ENCODE measurements at regions not wholly inside any gene's neighbourhood (a gene's known extent, or its start where the extent isn't known, plus 50 kb on each side); places are given as distances from the start of the nearest gene placed in this dataset.

GRCh38 chr21:36542312-36543101 is 62.6 kb upstream of the CLDN14 start:
- Histone ChIP-seq H3K4me3 (ENCODE audit: low read length) (peak overlapping the region; percentile 86), H3K4me2 (ENCODE audit: low read length) (peak overlapping the region; percentile 83), H3K36me3 (replicated peaks; ENCODE audit: low read depth, low read length) (peaks cover 37% of the 10 kb centered on the region), H3K27ac (ENCODE audit: low read length) (peak overlapping the region; percentile 99), H3K27me3 (ENCODE audit: low read depth, low read length) (no peaks in the 10 kb centered on the region), H3K9ac (ENCODE audit: low read length) (peak overlapping the region; percentile 96), H3K79me2 (ENCODE audit: low read length) (peaks cover 42% of the 10 kb centered on the region), H4K20me1 (ENCODE audit: insufficient read depth, low read length) (no peaks in the 10 kb centered on the region), H3K4me1 (ENCODE audit: low read length) (peaks cover 70% of the 10 kb centered on the region), H2AFZ (ENCODE audit: low read depth, low read length) (no peak overlapping the region), H3K9me3 (ENCODE audit: insufficient read depth, low read length) (no peaks in the 10 kb centered on the region)
- peak; percentile 53 for TF ChIP-seq CTCF (IDR thresholded peaks at IDR 0.05; ENCODE audit: low read depth, low read length)
- no peak for TF ChIP-seq EZH2phosphoT487 (IDR thresholded peaks at IDR 0.05; ENCODE audit: low read depth)

- H3K4me1 ChIP-seq (ENCODE audit: low read length): peaks cover 56% of the 10 kb centered on the region
- peak overlapping the region; percentile 73 for H3K9ac ChIP-seq (ENCODE audit: low read length)
- peak overlapping the region; percentile 64 for H3K4me2 ChIP-seq (ENCODE audit: low read length)
- no peak for TF ChIP-seq CTCF (IDR thresholded peaks at IDR 0.05; ENCODE audit: low read depth, low read length)
- TF ChIP-seq EZH2phosphoT487 (IDR thresholded peaks at IDR 0.05; ENCODE audit: low read depth): no peak
- H3K27ac ChIP-seq (ENCODE audit: low read length): peak overlapping the region; percentile 99
- no peaks in the 10 kb centered on the region for H3K27me3 ChIP-seq (ENCODE audit: low read depth, low read length)
- no peaks in the 10 kb centered on the region for H3K9me3 ChIP-seq (ENCODE audit: insufficient read depth, low read length)
- peaks cover 25% of the 10 kb centered on the region for H3K36me3 ChIP-seq (replicated peaks; ENCODE audit: low read depth, low read length)
- no peak overlapping the region for H3K4me3 ChIP-seq (ENCODE audit: low read length)
- peak overlapping the region; percentile 29; the same call in 1 of the 2 replicates for H2AFZ ChIP-seq (ENCODE audit: low read depth, low read length)
- H3K79me2 ChIP-seq (ENCODE audit: low read length): peaks cover 28% of the 10 kb centered on the region
- H4K20me1 ChIP-seq (ENCODE audit: insufficient read depth, low read length): no peaks in the 10 kb centered on the region
Observed at GRCh38 chr21:36543924-36544323, 64.0 kb upstream of the CLDN14 start.

- no peak overlapping the region for H3K9ac ChIP-seq (ENCODE audit: low read length)
- no peaks in the 10 kb centered on the region for H3K9me3 ChIP-seq (ENCODE audit: insufficient read depth, low read length)
- H4K20me1 ChIP-seq (ENCODE audit: insufficient read depth, low read length): no peaks in the 10 kb centered on the region
- H3K27ac ChIP-seq (ENCODE audit: low read length): peak overlapping the region; percentile 99
- H2AFZ ChIP-seq (ENCODE audit: low read depth, low read length): peak overlapping the region; percentile 73; the same call in 1 of the 2 replicates
- H3K27me3 ChIP-seq (ENCODE audit: low read depth, low read length): no peaks in the 10 kb centered on the region
- H3K4me3 ChIP-seq (ENCODE audit: low read length): no peak overlapping the region
- TF ChIP-seq EZH2phosphoT487 (IDR thresholded peaks at IDR 0.05; ENCODE audit: low read depth) (no peak), CTCF (IDR thresholded peaks at IDR 0.05; ENCODE audit: low read depth, low read length) (no peak)
- H3K36me3 ChIP-seq (replicated peaks; ENCODE audit: low read depth, low read length): peaks cover 18% of the 10 kb centered on the region
- H3K79me2 ChIP-seq (ENCODE audit: low read length): peaks cover 21% of the 10 kb centered on the region
- peak overlapping the region; percentile 64 for H3K4me2 ChIP-seq (ENCODE audit: low read length)
- H3K4me1 ChIP-seq (ENCODE audit: low read length): peaks cover 50% of the 10 kb centered on the region
Observed at GRCh38 chr21:36544545-36544944, 64.6 kb upstream of the CLDN14 start.

GRCh38 chr21:36545776-36546511 is 66.0 kb upstream of the CLDN14 start:
- peaks cover 36% of the 10 kb centered on the region for H3K4me1 ChIP-seq (ENCODE audit: low read length)
- H4K20me1 ChIP-seq (ENCODE audit: insufficient read depth, low read length): no peaks in the 10 kb centered on the region
- H3K4me2 ChIP-seq (ENCODE audit: low read length): no peak overlapping the region
- H3K4me3 ChIP-seq (ENCODE audit: low read length): no peak overlapping the region
- H3K36me3 ChIP-seq (replicated peaks; ENCODE audit: low read depth, low read length): peaks cover 8% of the 10 kb centered on the region
- H3K9me3 ChIP-seq (ENCODE audit: insufficient read depth, low read length): no peaks in the 10 kb centered on the region
- no peaks in the 10 kb centered on the region for H3K27me3 ChIP-seq (ENCODE audit: low read depth, low read length)
- TF ChIP-seq EZH2phosphoT487 (IDR thresholded peaks at IDR 0.05; ENCODE audit: low read depth) (no peak), CTCF (IDR thresholded peaks at IDR 0.05; ENCODE audit: low read depth, low read length) (no peak)
- peaks cover 9% of the 10 kb centered on the region for H3K79me2 ChIP-seq (ENCODE audit: low read length)
- H3K9ac ChIP-seq (ENCODE audit: low read length): no peak overlapping the region
- H3K27ac ChIP-seq (ENCODE audit: low read length): no peak overlapping the region
- H2AFZ ChIP-seq (ENCODE audit: low read depth, low read length): no peak overlapping the region
